Stomach (tissue), 4 donors: ENCODE measurements at regions not wholly inside any gene's neighbourhood (a gene's known extent, or its start where the extent isn't known, plus 50 kb on each side); places are given as distances from the start of the nearest gene placed in this dataset.

Source experiments
- CTCF ChIP-seq, 7 experiments: fragments of 450-650 bp in 4 of 7; fragments of 200-600 bp in 3 of 7; sonication (generic) in 3 of 7; IDR thresholded peaks; one replicate each; pipeline ENCODE4 v1.5.1; 2016 to 2019; ENCODE audit warnings: antibody characterized with exemption in 7 of 7, control low read depth in 2 of 7, mild to moderate bottlenecking in 1 of 7
- EP300 ChIP-seq: sonication (generic); formaldehyde crosslinking; IDR thresholded peaks from one replicate; pipeline ENCODE4 v1.6.1; 2017; ENCODE audit warnings: antibody characterized with exemption
- POLR2A ChIP-seq, 4 donors: fragments of 450-650 bp; IDR thresholded peaks; one replicate each; pipeline ENCODE4 v1.6.1; 2016; ENCODE audit warnings: antibody characterized with exemption in 4 of 4, control low read depth in 2 of 4, mild to moderate bottlenecking in 1 of 4, moderate library complexity in 1 of 4
- POLR2AphosphoS5 ChIP-seq, 3 donors: sonication (generic); formaldehyde crosslinking; IDR thresholded peaks; one replicate each; pipeline ENCODE4 v1.6.1; 2016; ENCODE audit warnings: antibody characterized with exemption in 3 of 3

GRCh38 chr1:209073879-209074278 is 509.6 kb upstream of the CAMK1G start:
- TF ChIP-seq POLR2A (IDR thresholded peaks at IDR 0.05) (no peak), CTCF (IDR thresholded peaks at IDR 0.05) (no peak), POLR2AphosphoS5 (IDR thresholded peaks at IDR 0.05) (no peak), EP300 (no peak)
